ENCODE measurements at regions not wholly inside any gene's neighbourhood (a gene's known extent, or its start where the extent isn't known, plus 50 kb on each side); places are given as distances from the start of the nearest gene placed in this dataset.

GRCh38 chr4:123524958-123525628 is 128.5 kb downstream of the SPRY1 start:
- Histone ChIP-seq H4K20me1 (ENCODE audit: insufficient read depth) (no peaks in the 10 kb centered on the region), H3K4me3 (IDR thresholded peaks at IDR 0.05; ENCODE audit: insufficient read depth, low read depth, low read length) (no peak overlapping the region), H3K79me2 (ENCODE audit: insufficient read depth, low read depth) (no peaks in the 10 kb centered on the region), H3K27ac (no peak overlapping the region), H3K4me2 (no peak overlapping the region), H3K9ac (no peak overlapping the region), H2AFZ (ENCODE audit: low read depth) (no peak overlapping the region), H3K36me3 (ENCODE audit: insufficient read depth) (no peaks in the 10 kb centered on the region), H3K27me3 (ENCODE audit: insufficient read depth, low read depth) (no peaks in the 10 kb centered on the region), H3K4me1 (ENCODE audit: low read depth, poor library complexity, severe bottlenecking) (peaks cover 11% of the 10 kb centered on the region)
- TF ChIP-seq, protein P1, sequence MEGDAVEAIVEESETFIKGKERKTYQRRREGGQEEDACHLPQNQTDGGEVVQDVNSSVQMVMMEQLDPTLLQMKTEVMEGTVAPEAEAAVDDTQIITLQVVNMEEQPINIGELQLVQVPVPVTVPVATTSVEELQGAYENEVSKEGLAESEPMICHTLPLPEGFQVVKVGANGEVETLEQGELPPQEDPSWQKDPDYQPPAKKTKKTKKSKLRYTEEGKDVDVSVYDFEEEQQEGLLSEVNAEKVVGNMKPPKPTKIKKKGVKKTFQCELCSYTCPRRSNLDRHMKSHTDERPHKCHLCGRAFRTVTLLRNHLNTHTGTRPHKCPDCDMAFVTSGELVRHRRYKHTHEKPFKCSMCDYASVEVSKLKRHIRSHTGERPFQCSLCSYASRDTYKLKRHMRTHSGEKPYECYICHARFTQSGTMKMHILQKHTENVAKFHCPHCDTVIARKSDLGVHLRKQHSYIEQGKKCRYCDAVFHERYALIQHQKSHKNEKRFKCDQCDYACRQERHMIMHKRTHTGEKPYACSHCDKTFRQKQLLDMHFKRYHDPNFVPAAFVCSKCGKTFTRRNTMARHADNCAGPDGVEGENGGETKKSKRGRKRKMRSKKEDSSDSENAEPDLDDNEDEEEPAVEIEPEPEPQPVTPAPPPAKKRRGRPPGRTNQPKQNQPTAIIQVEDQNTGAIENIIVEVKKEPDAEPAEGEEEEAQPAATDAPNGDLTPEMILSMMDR (conservative IDR thresholded peaks at IDR 0.05; ENCODE audit: low read depth, low read length): no peak

- no peaks in the 10 kb centered on the region for H3K27me3 ChIP-seq (ENCODE audit: insufficient read depth, low read depth)
- H3K9ac ChIP-seq: no peak overlapping the region
- no peak overlapping the region for H2AFZ ChIP-seq (ENCODE audit: low read depth)
- no peaks in the 10 kb centered on the region for H3K79me2 ChIP-seq (ENCODE audit: insufficient read depth, low read depth)
- TF ChIP-seq, protein P1 (conservative IDR thresholded peaks at IDR 0.05; ENCODE audit: low read depth, low read length): no peak
- no peak overlapping the region for H3K27ac ChIP-seq
- no peaks in the 10 kb centered on the region for H3K36me3 ChIP-seq (ENCODE audit: insufficient read depth)
- H3K4me2 ChIP-seq: no peak overlapping the region
- H3K4me3 ChIP-seq (IDR thresholded peaks at IDR 0.05; ENCODE audit: insufficient read depth, low read depth, low read length): no peak overlapping the region
- H3K4me1 ChIP-seq (ENCODE audit: low read depth, poor library complexity, severe bottlenecking): peaks cover 4% of the 10 kb centered on the region
- no peaks in the 10 kb centered on the region for H4K20me1 ChIP-seq (ENCODE audit: insufficient read depth)
These were observed 129.9 kb downstream of the SPRY1 start for GRCh38 chr4:123526511-123526910.

DNA sequence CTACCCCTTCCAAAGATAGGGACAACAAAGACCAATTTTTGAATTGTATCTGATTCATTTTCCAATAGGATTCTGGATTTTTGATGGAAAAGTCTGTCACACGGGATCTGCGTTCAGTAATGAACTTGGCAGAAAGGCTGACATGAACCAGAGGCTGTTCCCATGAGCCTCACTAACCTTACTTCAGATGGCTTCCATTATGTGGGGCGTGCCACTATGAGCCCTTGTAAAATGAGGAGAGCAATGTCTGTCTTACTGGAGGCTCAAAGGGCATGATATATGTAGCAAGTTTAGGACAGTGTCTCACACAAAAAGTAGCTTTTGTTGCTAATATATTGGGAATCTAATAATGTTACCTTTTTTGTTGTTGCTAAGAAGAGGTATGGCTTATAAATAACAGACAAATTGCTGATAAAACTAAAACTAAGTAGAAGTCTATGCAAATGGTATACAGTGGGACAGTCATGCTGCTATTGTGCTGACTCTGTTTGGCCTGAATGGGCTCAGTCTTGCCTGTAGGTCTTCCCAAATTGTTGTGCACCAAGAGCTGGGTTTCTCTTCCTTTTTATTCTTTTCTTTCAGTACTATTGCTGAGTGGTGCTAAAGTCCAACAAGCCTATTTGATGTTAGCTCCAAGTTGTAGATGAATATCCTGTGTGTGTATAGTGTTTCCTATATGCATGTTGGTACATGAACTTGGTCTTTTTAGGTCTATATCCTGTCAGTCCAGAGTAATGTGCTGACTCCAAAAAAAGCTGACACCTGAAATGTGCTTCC is 132.1 kb downstream of the SPRY1 start:
- Histone ChIP-seq H3K4me1 (ENCODE audit: low read depth, poor library complexity, severe bottlenecking) (peaks cover 4% of the 10 kb centered on the region), H3K79me2 (ENCODE audit: insufficient read depth, low read depth) (no peaks in the 10 kb centered on the region), H3K36me3 (ENCODE audit: insufficient read depth) (no peaks in the 10 kb centered on the region), H4K20me1 (ENCODE audit: insufficient read depth) (no peaks in the 10 kb centered on the region), H3K27ac (no peak overlapping the region), H3K4me3 (IDR thresholded peaks at IDR 0.05; ENCODE audit: insufficient read depth, low read depth, low read length) (no peak overlapping the region), H3K27me3 (ENCODE audit: insufficient read depth, low read depth) (no peaks in the 10 kb centered on the region), H2AFZ (ENCODE audit: low read depth) (no peak overlapping the region), H3K9ac (no peak overlapping the region), H3K4me2 (no peak overlapping the region)
- TF ChIP-seq, protein P1 (conservative IDR thresholded peaks at IDR 0.05; ENCODE audit: low read depth, low read length): no peak

GRCh38 chr4:123529278-123529568 is 132.6 kb downstream of the SPRY1 start:
- Histone ChIP-seq H3K79me2 (ENCODE audit: insufficient read depth, low read depth) (no peaks in the 10 kb centered on the region), H3K27me3 (ENCODE audit: insufficient read depth, low read depth) (no peaks in the 10 kb centered on the region), H3K36me3 (ENCODE audit: insufficient read depth) (no peaks in the 10 kb centered on the region), H3K9ac (no peak overlapping the region), H3K4me3 (IDR thresholded peaks at IDR 0.05; ENCODE audit: insufficient read depth, low read depth, low read length) (no peak overlapping the region), H2AFZ (ENCODE audit: low read depth) (no peak overlapping the region), H3K4me2 (no peak overlapping the region), H3K27ac (no peak overlapping the region), H4K20me1 (ENCODE audit: insufficient read depth) (no peaks in the 10 kb centered on the region), H3K4me1 (ENCODE audit: low read depth, poor library complexity, severe bottlenecking) (peaks cover 4% of the 10 kb centered on the region)
- TF ChIP-seq, protein P1 (conservative IDR thresholded peaks at IDR 0.05; ENCODE audit: low read depth, low read length): no peak

Measured in KMS-11 (cell line).